SIG-M5 (cell line): ENCODE measurements at regions not wholly inside any gene's neighbourhood (a gene's known extent, or its start where the extent isn't known, plus 50 kb on each side); places are given as distances from the start of the nearest gene placed in this dataset.
"Not testable (repeated sequence)": the region's sequence is repeated elsewhere in the genome, so short reads cannot be mapped to it uniquely, and the experiment has no call there.

Source experiments
- DNase-seq: peaks from one replicate; lab custom pipeline; 2025; lab: John Stamatoyannopoulos, UW

DNA sequence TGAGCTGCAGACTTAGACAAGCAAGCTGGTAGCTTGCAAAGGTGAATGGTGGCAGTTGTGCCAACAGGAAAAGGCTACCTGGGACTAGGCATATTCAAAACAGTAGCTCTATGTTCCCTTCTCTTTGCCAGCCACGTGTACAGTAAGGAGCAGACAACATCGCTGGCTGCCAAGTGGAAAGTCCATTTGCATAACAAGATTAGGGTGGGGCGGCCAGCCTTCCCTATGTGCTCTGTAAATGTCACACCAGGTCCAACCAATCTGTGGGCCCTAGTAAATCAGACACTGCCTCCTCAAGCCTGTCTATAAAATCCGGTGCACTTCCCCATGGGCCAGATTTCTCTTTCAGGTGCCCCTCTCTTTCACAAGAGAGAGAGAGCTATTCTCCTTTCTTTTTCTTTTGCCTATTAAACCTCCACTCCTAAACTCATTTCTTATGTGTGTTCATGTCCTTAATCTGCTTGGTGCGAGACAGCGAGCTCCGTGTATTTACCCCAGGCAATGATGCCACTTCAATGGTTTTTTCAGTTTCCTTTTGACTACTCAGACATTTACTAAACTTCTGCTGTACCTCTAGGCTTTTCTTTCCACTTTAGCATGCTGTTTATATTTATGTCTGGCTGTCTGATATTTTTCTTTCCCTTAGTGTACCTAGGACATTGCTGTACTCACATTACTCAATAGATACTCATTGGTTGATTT, 297.4 kb upstream of the GCFC2 start:
- DNase-seq: no peak

- DNase-seq: no peak
Observed at GRCh38 chr2:76000425-76000824, 289.7 kb upstream of the GCFC2 start.

GRCh38 chr2:75998451-75998850, 287.7 kb upstream of the GCFC2 start:
- no peak for DNase-seq

GRCh38 chr2:75994759-75995158, 284.0 kb upstream of the GCFC2 start:
- DNase-seq: no peak

- DNase-seq: not testable (repeated sequence)
Observed at GRCh38 chr2:75988622-75989021, 277.9 kb upstream of the GCFC2 start.

GRCh38 chr2:75986617-75987016, 275.9 kb upstream of the GCFC2 start:
- DNase-seq: no peak

GRCh38 chr2:75982719-75983118, 272.0 kb upstream of the GCFC2 start:
- DNase-seq: no peak

DNA sequence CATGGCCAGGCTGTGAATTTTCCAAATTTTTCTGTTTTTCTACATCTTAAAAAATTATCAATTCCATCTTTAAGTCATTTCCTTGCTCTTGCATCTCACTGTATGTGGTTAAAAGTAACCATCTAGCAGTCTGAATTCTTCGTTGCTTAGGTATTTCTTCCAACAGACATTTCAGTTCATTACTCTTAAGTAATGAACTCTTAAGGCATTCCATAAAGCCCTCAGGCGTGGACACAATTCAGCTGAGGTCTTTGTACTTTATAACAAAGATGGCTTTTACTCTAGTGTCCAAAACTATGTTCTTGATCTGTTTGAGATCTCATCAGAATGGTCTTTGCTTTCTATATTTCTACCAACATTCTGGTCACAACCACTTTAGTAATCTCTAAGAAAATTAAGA, 253.9 kb upstream of the GCFC2 start:
- DNase-seq: no peak

GRCh38 chr2:75960472-75961009, 249.8 kb upstream of the GCFC2 start:
- no peak for DNase-seq

- no peak for DNase-seq
Observed at GRCh38 chr2:75959724-75960471, 249.2 kb upstream of the GCFC2 start.

DNA sequence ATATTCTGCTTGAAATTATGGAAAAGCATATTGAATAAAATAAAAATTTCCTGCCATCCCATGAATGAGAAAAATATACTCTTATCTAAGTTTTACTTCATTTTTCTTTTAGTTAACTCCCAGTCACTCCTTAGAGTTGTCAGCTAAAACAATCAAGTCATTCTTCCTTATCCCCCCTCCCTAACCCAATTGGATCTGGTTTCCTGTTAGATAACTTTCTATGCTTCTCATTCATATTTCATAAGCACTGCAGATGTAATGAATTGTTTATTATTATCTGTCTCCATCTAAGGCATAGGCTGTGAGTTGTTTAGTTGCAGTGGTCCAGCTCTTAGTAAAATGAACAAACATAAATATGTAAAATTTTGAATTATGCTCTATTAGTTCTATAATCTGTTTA, 244.0 kb upstream of the GCFC2 start:
- no peak for DNase-seq

- no peak for DNase-seq
Observed at GRCh38 chr2:75952173-75952572, 241.5 kb upstream of the GCFC2 start.

- DNase-seq: no peak
Observed at GRCh38 chr2:75949385-75950030, 238.8 kb upstream of the GCFC2 start.

- no peak for DNase-seq
Observed at GRCh38 chr2:75936311-75936710, 225.6 kb upstream of the GCFC2 start.

GRCh38 chr2:75932996-75933395, 222.3 kb upstream of the GCFC2 start:
- DNase-seq: no peak

DNA sequence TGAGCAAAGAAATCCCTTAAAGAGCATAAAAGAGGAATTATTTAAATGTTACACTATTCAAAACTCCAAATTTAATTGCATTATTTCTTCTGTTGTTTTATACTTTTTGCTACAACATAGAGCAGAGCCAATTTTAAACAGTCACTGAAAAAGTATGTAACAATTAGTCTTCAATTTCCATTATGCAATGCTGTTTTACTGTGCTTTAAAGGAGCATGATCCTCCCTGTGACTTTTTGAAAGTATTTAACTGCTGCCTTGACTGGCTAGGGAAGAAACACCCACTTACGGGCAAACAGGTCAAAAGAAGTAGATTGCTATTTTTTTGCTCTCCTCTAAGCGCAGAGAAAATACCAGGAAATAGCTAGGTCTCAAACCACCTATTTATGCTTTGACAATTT, 217.4 kb upstream of the GCFC2 start:
- DNase-seq: no peak

GRCh38 chr2:75925331-75926024, 214.8 kb upstream of the GCFC2 start:
- DNase-seq: no peak

DNA sequence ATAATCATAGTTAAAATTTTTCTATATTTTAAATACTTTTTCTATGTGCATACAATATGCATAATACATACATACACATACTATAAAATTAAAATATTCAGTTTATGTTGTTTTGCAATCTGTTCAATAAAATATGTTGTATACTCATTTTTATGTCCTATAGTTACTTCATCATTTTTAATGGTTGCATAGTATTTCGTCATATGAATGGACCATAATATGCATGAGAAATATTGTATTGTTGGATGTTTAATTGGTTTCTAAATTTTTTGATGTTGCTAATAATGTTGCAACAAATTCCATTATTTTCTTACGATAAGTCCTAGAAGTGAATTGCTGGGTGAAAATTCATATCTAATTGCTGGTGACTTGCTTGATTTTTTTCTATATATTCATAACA, 211.5 kb upstream of the GCFC2 start:
- DNase-seq: no peak

DNA sequence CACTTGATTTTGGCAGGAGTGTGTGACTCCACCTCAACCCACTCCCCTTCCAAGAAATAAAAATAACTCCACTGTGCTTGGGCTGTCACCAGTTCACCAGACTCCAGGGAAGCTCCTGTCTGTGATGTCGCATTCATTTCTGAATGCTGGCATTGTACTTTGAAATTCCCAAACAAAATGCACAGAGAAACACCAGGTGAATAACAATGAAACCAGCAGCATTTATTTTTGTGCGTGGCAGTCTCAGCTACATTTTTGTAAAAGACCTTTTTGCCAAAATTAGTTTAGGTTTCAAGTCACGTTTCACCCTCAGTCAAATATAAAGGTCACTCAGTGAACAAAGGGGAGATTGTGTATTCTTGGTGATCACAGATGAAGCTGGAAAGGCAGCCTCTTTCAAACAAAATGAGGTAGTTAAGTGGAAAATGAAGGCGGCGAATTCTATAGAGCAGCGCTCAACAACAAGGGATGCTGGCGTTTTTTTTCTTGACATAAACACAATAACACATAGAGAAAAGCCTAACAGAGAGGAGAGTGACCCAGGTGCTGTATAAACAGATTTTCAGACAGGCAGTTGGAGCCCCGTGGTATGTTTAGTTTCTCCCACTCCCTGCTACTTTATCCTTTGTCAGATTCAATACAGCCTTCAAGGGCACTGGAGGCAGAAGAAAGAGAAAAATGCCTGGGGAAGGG, 210.3 kb upstream of the GCFC2 start:
- no peak for DNase-seq

DNA sequence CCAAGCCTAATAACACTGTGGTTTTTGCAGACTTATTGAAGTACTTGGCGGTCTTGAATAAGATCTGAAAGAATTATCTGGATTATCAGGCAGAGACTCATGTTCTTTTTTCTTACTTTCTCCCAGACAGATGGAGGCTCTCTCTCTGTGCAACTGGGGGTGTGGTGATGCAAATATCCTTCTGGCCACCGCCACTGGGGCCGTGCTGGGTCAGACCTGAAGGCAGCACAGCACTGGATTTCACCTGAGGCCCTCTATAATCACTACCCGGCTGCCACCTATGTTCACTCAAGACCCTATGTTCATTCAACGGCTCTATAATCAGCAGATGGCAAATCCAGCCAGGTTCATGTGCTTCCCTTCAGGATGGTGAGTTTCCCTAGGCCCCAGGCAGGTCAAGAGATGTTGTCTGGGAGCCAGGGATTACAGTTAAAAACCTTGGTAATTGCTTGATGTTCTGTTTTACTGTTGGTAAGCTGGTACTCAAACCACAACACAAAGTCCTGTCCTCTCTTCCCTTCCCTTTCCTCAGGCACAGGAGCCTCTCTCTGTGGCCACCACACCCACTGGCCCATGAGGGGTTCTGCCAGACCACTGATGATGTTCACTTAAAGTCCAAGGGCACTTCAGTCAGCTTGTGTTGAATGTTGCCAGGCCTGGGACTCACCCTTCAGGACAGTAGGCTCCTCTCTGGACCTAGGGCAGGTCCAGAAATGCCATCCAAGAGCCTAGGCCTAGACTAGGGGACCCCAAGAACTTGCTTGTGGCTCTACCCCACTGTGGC, 205.3 kb upstream of the GCFC2 start:
- no peak for DNase-seq

DNA sequence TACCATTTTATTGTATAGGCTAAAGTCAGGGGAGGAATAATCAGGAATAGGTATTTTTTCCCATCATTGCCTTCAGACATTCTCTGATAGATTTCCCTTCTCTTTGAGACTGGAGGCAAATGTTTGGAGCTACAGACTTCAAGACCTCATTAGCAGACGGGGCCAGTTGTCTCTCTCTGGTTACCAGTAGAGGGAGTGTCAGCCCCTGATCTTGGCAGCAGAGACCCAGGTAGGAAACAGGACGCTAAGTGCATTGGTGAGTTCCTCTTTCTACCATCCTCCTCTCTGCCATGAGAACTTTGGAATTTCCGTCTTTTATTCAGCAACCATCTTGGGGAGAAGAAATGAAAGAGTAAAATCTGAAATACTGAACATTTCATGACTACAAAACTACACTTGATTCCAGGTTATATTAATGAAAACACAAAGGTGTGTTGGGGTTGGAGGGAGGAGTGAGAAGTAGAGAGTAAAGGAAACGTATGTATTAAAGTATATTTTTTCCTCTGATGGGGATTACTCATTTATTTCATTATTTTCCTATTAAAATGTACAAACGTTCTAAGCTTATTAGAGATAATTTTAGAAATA, 186.2 kb upstream of the GCFC2 start:
- DNase-seq: no peak
